MM.1S (cell line): ENCODE measurements at regions not wholly inside any gene's neighbourhood (a gene's known extent, or its start where the extent isn't known, plus 50 kb on each side); places are given as distances from the start of the nearest gene placed in this dataset.

Experiments used
- DNase-seq: peaks from one replicate; pipeline ENCODE4 v3.0.0-alpha.2; 2015
- H2AFZ ChIP-seq: fragments of 300-600 bp; sonication (generic); 2 replicates; pipeline ENCODE4 v1.6.0; 2016; ENCODE audit warnings: antibody characterized with exemption, low read length
- H3F3A ChIP-seq: fragments of 300-600 bp; sonication (generic); 2 replicates; pipeline ENCODE4 v1.6.1; 2016; ENCODE audit warnings: mild to moderate bottlenecking, antibody characterized with exemption, low read length, moderate library complexity, mixed read lengths; ENCODE audit not compliant: insufficient read depth
- H3K27ac ChIP-seq: fragments of 300-600 bp; sonication (generic); 2 replicates; pipeline ENCODE4 v1.5.1; 2016; ENCODE audit warnings: mild to moderate bottlenecking, low read length
- H3K27me3 ChIP-seq: fragments of 300-600 bp; sonication (generic); replicated peaks from 2 replicates; pipeline ENCODE4 v1.6.0; 2016; ENCODE audit warnings: low read length; ENCODE audit not compliant: insufficient read depth
- H3K36me3 ChIP-seq: fragments of 300-600 bp; sonication (generic); replicated peaks from 2 replicates; pipeline ENCODE4 v1.6.1; 2016; ENCODE audit warnings: mild to moderate bottlenecking, low read length, mixed read lengths; ENCODE audit not compliant: insufficient read depth
- H3K4me1 ChIP-seq: fragments of 300-600 bp; sonication (generic); 2 replicates; pipeline ENCODE4 v1.6.1; 2016; ENCODE audit warnings: low read length, mixed read lengths
- H3K4me2 ChIP-seq: fragments of 300-600 bp; sonication (generic); 2 replicates; pipeline ENCODE4 v1.6.0; 2016; ENCODE audit warnings: low read depth, low read length
- H3K4me3 ChIP-seq: fragments of 300-600 bp; sonication (generic); 2 replicates; pipeline ENCODE4 v1.5.1; 2016; ENCODE audit warnings: low read length, mixed read lengths
- H3K79me2 ChIP-seq: fragments of 300-600 bp; sonication (generic); 2 replicates; pipeline ENCODE4 v1.6.1; 2016; ENCODE audit warnings: mixed run types, low read length, mixed read lengths
- H3K9ac ChIP-seq: fragments of 300-600 bp; sonication (generic); 2 replicates; pipeline ENCODE4 v1.6.1; 2016; ENCODE audit warnings: low read length, mixed read lengths
- H3K9me2 ChIP-seq: fragments of 300-600 bp; sonication (generic); replicated peaks from 2 replicates; pipeline ENCODE4 v1.6.1; 2016; ENCODE audit warnings: mild to moderate bottlenecking, low read length, mixed read lengths; ENCODE audit not compliant: insufficient read depth
- H3K9me3 ChIP-seq: fragments of 300-600 bp; sonication (generic); replicated peaks from 2 replicates; pipeline ENCODE4 v1.6.1; 2016; ENCODE audit warnings: mild to moderate bottlenecking, low read length, mixed read lengths; ENCODE audit not compliant: insufficient read depth
- H4K20me1 ChIP-seq: fragments of 300-600 bp; sonication (generic); 2 replicates; pipeline ENCODE4 v1.6.1; 2016; ENCODE audit warnings: mild to moderate bottlenecking, low read length, moderate library complexity, mixed read lengths; ENCODE audit not compliant: insufficient read depth
- CTCF ChIP-seq: fragments of 300-600 bp; sonication (generic); IDR thresholded peaks from 2 replicates; pipeline ENCODE4 v1.5.1; 2016; ENCODE audit warnings: antibody characterized with exemption, low read length, mixed read lengths
- EZH2 ChIP-seq: fragments of 300-600 bp; sonication (generic); optimal IDR thresholded peaks from 2 replicates; pipeline ENCODE3; 2017; ENCODE audit warnings: low read depth, mild to moderate bottlenecking, antibody characterized with exemption, low read length, mixed read lengths
- EZH2phosphoT487 ChIP-seq: fragments of 300-600 bp; sonication (generic); IDR thresholded peaks from 2 replicates; pipeline ENCODE4 v1.6.1; 2018; ENCODE audit warnings: antibody characterized with exemption, low read length

- H3K9me2 ChIP-seq, result no peaks in the 10 kb centered on the region
- H3K27ac ChIP-seq, result no peak overlapping the region
- H3K36me3 ChIP-seq, result no peaks in the 10 kb centered on the region
- no peaks in the 10 kb centered on the region for H3K9me3 ChIP-seq
- no peak overlapping the region for H3K9ac ChIP-seq
- no peak overlapping the region for H3K4me2 ChIP-seq
- peaks cover 11% of the 10 kb centered on the region for H3K4me1 ChIP-seq
- DNase-seq, result no peak
- H3F3A ChIP-seq, result peaks cover 4% of the 10 kb centered on the region; the same call in 1 of the 2 replicates
- H3K27me3 ChIP-seq, result no peaks in the 10 kb centered on the region
- no peaks in the 10 kb centered on the region for H4K20me1 ChIP-seq
- TF ChIP-seq CTCF (no peak), EZH2 (no peak), EZH2phosphoT487 (no peak)
- H3K4me3 ChIP-seq, result no peak overlapping the region
- no peak overlapping the region for H2AFZ ChIP-seq
- no peaks in the 10 kb centered on the region for H3K79me2 ChIP-seq
These were observed 523.8 kb downstream of the RASEF start for GRCh38 chr9:82539146-82539545.

- Histone ChIP-seq H4K20me1 (no peaks in the 10 kb centered on the region), H3K9me3 (no peaks in the 10 kb centered on the region), H3K9me2 (no peaks in the 10 kb centered on the region), H3K4me1 (peaks cover 8% of the 10 kb centered on the region), H3K79me2 (no peaks in the 10 kb centered on the region), H3K4me2 (no peak overlapping the region), H3F3A (peaks cover 4% of the 10 kb centered on the region; the same call in 1 of the 2 replicates), H3K27ac (no peak overlapping the region), H2AFZ (no peak overlapping the region), H3K9ac (no peak overlapping the region), H3K27me3 (no peaks in the 10 kb centered on the region), H3K36me3 (no peaks in the 10 kb centered on the region), H3K4me3 (no peak overlapping the region)
- DNase-seq, result no peak
- TF ChIP-seq CTCF, result no peak
- TF ChIP-seq EZH2, result no peak
- TF ChIP-seq EZH2phosphoT487, result no peak
These were observed 522.9 kb downstream of the RASEF start for GRCh38 chr9:82539856-82540579.

GRCh38 chr9:82543726-82544125 is 519.2 kb downstream of the RASEF start:
- Histone ChIP-seq H3K4me2 (no peak overlapping the region), H3K27me3 (no peaks in the 10 kb centered on the region), H3K27ac (no peak overlapping the region), H4K20me1 (no peaks in the 10 kb centered on the region), H3K79me2 (no peaks in the 10 kb centered on the region), H3K4me3 (no peak overlapping the region), H3F3A (no peaks in the 10 kb centered on the region), H3K9me3 (no peaks in the 10 kb centered on the region), H2AFZ (no peak overlapping the region), H3K4me1 (no peaks in the 10 kb centered on the region), H3K9ac (no peak overlapping the region), H3K9me2 (no peaks in the 10 kb centered on the region), H3K36me3 (no peaks in the 10 kb centered on the region)
- no peak for TF ChIP-seq EZH2
- TF ChIP-seq EZH2phosphoT487, result no peak
- no peak for TF ChIP-seq CTCF
- no peak for DNase-seq
